ENCODE measurements at regions not wholly inside any gene's neighbourhood (a gene's known extent, or its start where the extent isn't known, plus 50 kb on each side); places are given as distances from the start of the nearest gene placed in this dataset.

GRCh38 chr14:65185829-65186228 is 83.5 kb upstream of the MAX start:
- no peak for DNase-seq (ENCODE audit: low read depth in 2 of 2)

GRCh38 chr14:65186951-65187350 is 84.6 kb upstream of the MAX start:
- no peak for DNase-seq (ENCODE audit: low read depth in 2 of 2)

- DNase-seq (ENCODE audit: low read depth in 2 of 2): no peak
These were observed 85.2 kb upstream of the MAX start for GRCh38 chr14:65187421-65188049.

GRCh38 chr14:65190312-65190711 is 88.0 kb upstream of the MAX start:
- no peak for DNase-seq (ENCODE audit: low read depth in 2 of 2)

GRCh38 chr14:65191716-65192115 is 89.4 kb upstream of the MAX start:
- no peak for DNase-seq (ENCODE audit: low read depth in 2 of 2)

- DNase-seq (ENCODE audit: low read depth in 2 of 2): no peak
These were observed 90.4 kb upstream of the MAX start for GRCh38 chr14:65192686-65193085.

- no peak for DNase-seq (ENCODE audit: low read depth in 2 of 2)
These were observed 91.7 kb upstream of the MAX start for GRCh38 chr14:65193916-65194590.

- DNase-seq (ENCODE audit: low read depth in 2 of 2): no peak
These were observed 92.9 kb upstream of the MAX start for GRCh38 chr14:65195042-65195719.

- DNase-seq (ENCODE audit: low read depth in 2 of 2): no peak
These were observed 96.0 kb upstream of the MAX start for GRCh38 chr14:65198346-65198745.

- no peak for DNase-seq (ENCODE audit: low read depth in 2 of 2)
These were observed 98.1 kb upstream of the MAX start for GRCh38 chr14:65200454-65200853.

- no peak for DNase-seq (ENCODE audit: low read depth in 2 of 2)
These were observed 101.3 kb upstream of the MAX start for GRCh38 chr14:65203574-65203973.

GRCh38 chr14:65204056-65204455 is 101.7 kb upstream of the MAX start:
- no peak for DNase-seq (ENCODE audit: low read depth in 2 of 2)

GRCh38 chr14:65206078-65206447 is 103.7 kb upstream of the MAX start:
- no peak for DNase-seq (ENCODE audit: low read depth in 2 of 2)

GRCh38 chr14:65206448-65207096 is 104.3 kb upstream of the MAX start:
- no peak for DNase-seq (ENCODE audit: low read depth in 2 of 2)

GRCh38 chr14:65208548-65208947 is 106.2 kb upstream of the MAX start:
- DNase-seq (ENCODE audit: low read depth in 2 of 2): no peak

GRCh38 chr14:65210118-65210821 is 108.0 kb upstream of the MAX start:
- no peak for DNase-seq (ENCODE audit: low read depth in 2 of 2)

- DNase-seq (ENCODE audit: low read depth in 2 of 2): no peak
These were observed 108.5 kb upstream of the MAX start for GRCh38 chr14:65210822-65211182.

- no peak for DNase-seq (ENCODE audit: low read depth in 2 of 2)
These were observed 109.1 kb upstream of the MAX start for GRCh38 chr14:65211341-65211987.

GRCh38 chr14:65213316-65213715 is 111.0 kb upstream of the MAX start:
- no peak for DNase-seq (ENCODE audit: low read depth in 2 of 2)

GRCh38 chr14:65214741-65215140 is 112.4 kb upstream of the MAX start:
- no peak for DNase-seq (ENCODE audit: low read depth in 2 of 2)

GRCh38 chr14:65219353-65219752 is 117.0 kb upstream of the MAX start:
- DNase-seq (ENCODE audit: low read depth in 2 of 2): no peak

- peak; percentile 33 to 42 for DNase-seq (ENCODE audit: low read depth in 2 of 2)
These were observed 120.1 kb upstream of the MAX start for GRCh38 chr14:65222440-65222858.
